ENCODE measurements at regions not wholly inside any gene's neighbourhood (a gene's known extent, or its start where the extent isn't known, plus 50 kb on each side); places are given as distances from the start of the nearest gene placed in this dataset.

GRCh38 chr3:71854706-71855105 lies 69.8 kb upstream of the PROK2 start:
- H3K9me3 ChIP-seq: no peaks in the 10 kb centered on the region
- no peak overlapping the region for H3K9ac ChIP-seq
- 51% methylated on average over 4 of the region's 4 CpGs for WGBS (ENCODE audit: low lambda C conversion rate)
- H3K79me2 ChIP-seq (ENCODE audit: insufficient read depth): no peaks in the 10 kb centered on the region
- no peak for TF ChIP-seq POLR2AphosphoS5 (IDR thresholded peaks at IDR 0.05; ENCODE audit: low read depth, low read length)
- no peak for TF ChIP-seq RAD21 (IDR thresholded peaks at IDR 0.05; ENCODE audit: low read length)
- TF ChIP-seq GABPA (IDR thresholded peaks at IDR 0.05; ENCODE audit: low read depth): no peak
- no peak for TF ChIP-seq ELF1 (IDR thresholded peaks at IDR 0.05)
- no peak for TF ChIP-seq MXI1 (IDR thresholded peaks at IDR 0.05; ENCODE audit: low read depth, low read length)
- no peak for TF ChIP-seq TEAD4 (IDR thresholded peaks at IDR 0.05; ENCODE audit: borderline replicate concordance, insufficient read depth)
- TF ChIP-seq ZBTB33 (IDR thresholded peaks at IDR 0.05; ENCODE audit: borderline replicate concordance, low read depth): no peak
- no peak for TF ChIP-seq RXRA (IDR thresholded peaks at IDR 0.05; ENCODE audit: borderline replicate concordance, low read depth)
- no peak for TF ChIP-seq CTCF (IDR thresholded peaks at IDR 0.05)
- no peak for TF ChIP-seq RFX5 (IDR thresholded peaks at IDR 0.05; ENCODE audit: low read length)
- no peak for TF ChIP-seq GATA2 (CRISPR knock-in tag; IDR thresholded peaks at IDR 0.05)
- no peak for TF ChIP-seq NRF1 (IDR thresholded peaks at IDR 0.05; ENCODE audit: low read depth, low read length)
- no peak for TF ChIP-seq RCOR1 (IDR thresholded peaks at IDR 0.05; ENCODE audit: low read length)
- no peak for TF ChIP-seq SMC3 (IDR thresholded peaks at IDR 0.05; ENCODE audit: low read depth, low read length)
- TF ChIP-seq NFIC (IDR thresholded peaks at IDR 0.05; ENCODE audit: borderline replicate concordance): no peak
- no peak for TF ChIP-seq FOXJ3 (CRISPR knock-in tag; IDR thresholded peaks at IDR 0.05)
- no peak for TF ChIP-seq IRF3 (IDR thresholded peaks at IDR 0.05; ENCODE audit: low read depth, low read length)
- CTCF ChIA-PET: interaction anchor here (0.9 to 1.1 kb wide), 2 partner anchors 124 to 143 kb away, joined by 3 to 4 read pairs; no protein-coding TSS in a partner anchor
- no peaks in the 10 kb centered on the region for H3K36me3 ChIP-seq (replicated peaks in 1 of 2; ENCODE audit: control insufficient read depth in 1 of 2, insufficient read depth in 2 of 2, low read length in 1 of 2)
- POLR2A ChIA-PET: no interaction called here
- no peaks in the 10 kb centered on the region for H3K9me2 ChIP-seq
- H3K4me2 ChIP-seq: no peak overlapping the region
- DNase-seq: no peak
- H2AFZ ChIP-seq (ENCODE audit: low read depth): no peak overlapping the region
- H4K20me1 ChIP-seq (ENCODE audit: insufficient read depth): no peaks in the 10 kb centered on the region
- no peak overlapping the region for H3K27ac ChIP-seq (ENCODE audit: low read depth in 2 of 2, low read length in 1 of 2)
- no peaks in the 10 kb centered on the region for H3F3A ChIP-seq (replicated peaks; ENCODE audit: insufficient read depth)
- H3K27me3 ChIP-seq (ENCODE audit: insufficient read depth): no peaks in the 10 kb centered on the region
- H3K4me1 ChIP-seq (ENCODE audit: control insufficient read depth in 1 of 2, insufficient read depth in 2 of 2, low read depth in 1 of 2, low read length in 1 of 2): peaks cover 0 to 15% of the 10 kb centered on the region in 2 experiments; a peak in 2 of 4 replicates
- no peak overlapping the region for H3K4me3 ChIP-seq (ENCODE audit: low read depth in 2 of 2, low read length in 1 of 2)
